ENCODE measurements at regions not wholly inside any gene's neighbourhood (a gene's known extent, or its start where the extent isn't known, plus 50 kb on each side); places are given as distances from the start of the nearest gene placed in this dataset.

GRCh38 chr7:117986645-117987269 lies 113.5 kb upstream of the CTTNBP2 start:
- Histone ChIP-seq H3K4me1 (ENCODE audit: control insufficient read depth in 2 of 2, insufficient read depth in 2 of 2, low read length in 2 of 2) (no peaks in the 10 kb centered on the region), H3K27ac (ENCODE audit: low read depth, low read length) (no peak overlapping the region), H3K36me3 (ENCODE audit: control insufficient read depth in 2 of 3, insufficient read depth in 3 of 3, low read length in 3 of 3) (no peaks in the 10 kb centered on the region), H3K27me3 (ENCODE audit: control insufficient read depth in 2 of 2, insufficient read depth in 2 of 2, low read length in 2 of 2) (no peaks in the 10 kb centered on the region), H3K9me3 (ENCODE audit: control insufficient read depth in 2 of 3, low read length in 3 of 3) (no peaks in the 10 kb centered on the region), H3K4me3 (ENCODE audit: low read length) (no peak overlapping the region)
- Mint-ChIP-seq H3K27me3 (peaks cover 0 to 5% (median 4%) of the 10 kb centered on the region in 5 donors), H3K9me3 (peaks cover 0 to 6% (median 3%) of the 10 kb centered on the region in 11 donors), H3K27ac (no peak overlapping the region), H3K36me3 (no peaks in the 10 kb centered on the region), H3K4me3 (no peak overlapping the region), H3K4me1 (no peaks in the 10 kb centered on the region)
- CTCF ChIA-PET: no interaction called here
- ATAC-seq: no peak
- intact Hi-C loops (cut with micrococcal nuclease): no loop called here
- no peak for DNase-seq
- POLR2A ChIA-PET: interaction anchor here (0.7 kb wide), 1 partner anchor 40 kb away, joined by 3 read pairs; no protein-coding TSS in a partner anchor

GRCh38 chr7:117990834-117991233 lies 117.6 kb upstream of the CTTNBP2 start:
- H3K27ac Mint-ChIP-seq: no peak overlapping the region
- no peak for DNase-seq
- peaks cover 0 to 10% (median 8%) of the 10 kb centered on the region in 5 donors for H3K27me3 Mint-ChIP-seq
- no peaks in the 10 kb centered on the region for H3K4me1 Mint-ChIP-seq
- H3K36me3 ChIP-seq (ENCODE audit: control insufficient read depth in 2 of 3, insufficient read depth in 3 of 3, low read length in 3 of 3): no peaks in the 10 kb centered on the region
- H3K36me3 Mint-ChIP-seq: no peaks in the 10 kb centered on the region
- peaks cover 0 to 5% (median 2%) of the 10 kb centered on the region in 11 donors for H3K9me3 Mint-ChIP-seq
- ChIA-PET CTCF (no interaction called here), POLR2A (no interaction called here)
- H3K4me1 ChIP-seq (ENCODE audit: control insufficient read depth in 2 of 2, insufficient read depth in 2 of 2, low read length in 2 of 2): no peaks in the 10 kb centered on the region
- no peak overlapping the region for H3K4me3 Mint-ChIP-seq
- intact Hi-C loops (cut with micrococcal nuclease): no loop called here
- no peak overlapping the region for H3K4me3 ChIP-seq (ENCODE audit: low read length)
- H3K27me3 ChIP-seq (ENCODE audit: control insufficient read depth in 2 of 2, insufficient read depth in 2 of 2, low read length in 2 of 2): no peaks in the 10 kb centered on the region
- no peak overlapping the region for H3K27ac ChIP-seq (ENCODE audit: low read depth, low read length)
- no peaks in the 10 kb centered on the region for H3K9me3 ChIP-seq (ENCODE audit: control insufficient read depth in 2 of 3, low read length in 3 of 3)
- ATAC-seq: no peak

- Histone ChIP-seq H3K4me3 (ENCODE audit: low read length) (no peak overlapping the region), H3K27me3 (ENCODE audit: control insufficient read depth in 2 of 2, insufficient read depth in 2 of 2, low read length in 2 of 2) (no peaks in the 10 kb centered on the region), H3K27ac (ENCODE audit: low read depth, low read length) (no peak overlapping the region), H3K36me3 (ENCODE audit: control insufficient read depth in 2 of 3, insufficient read depth in 3 of 3, low read length in 3 of 3) (no peaks in the 10 kb centered on the region), H3K9me3 (ENCODE audit: control insufficient read depth in 2 of 3, low read length in 3 of 3) (no peaks in the 10 kb centered on the region), H3K4me1 (ENCODE audit: control insufficient read depth in 2 of 2, insufficient read depth in 2 of 2, low read length in 2 of 2) (no peaks in the 10 kb centered on the region)
- Mint-ChIP-seq H3K4me3 (no peak overlapping the region), H3K27me3 (peaks cover 0 to 10% (median 8%) of the 10 kb centered on the region in 5 donors), H3K36me3 (no peaks in the 10 kb centered on the region), H3K27ac (no peak overlapping the region), H3K9me3 (peaks cover 0 to 5% (median 0%) of the 10 kb centered on the region in 11 donors), H3K4me1 (no peaks in the 10 kb centered on the region)
- ChIA-PET POLR2A (no interaction called here), CTCF (no interaction called here)
- intact Hi-C loops (cut with micrococcal nuclease): no loop called here
- ATAC-seq (no peak), DNase-seq (no peak)
Observed at GRCh38 chr7:117992635-117993376, 119.6 kb upstream of the CTTNBP2 start.

- ATAC-seq: no peak
- no peak overlapping the region for H3K27ac Mint-ChIP-seq
- peaks cover 0 to 10% (median 8%) of the 10 kb centered on the region in 5 donors for H3K27me3 Mint-ChIP-seq
- POLR2A ChIA-PET: no interaction called here
- Histone ChIP-seq H3K27ac (ENCODE audit: low read depth, low read length) (no peak overlapping the region), H3K27me3 (ENCODE audit: control insufficient read depth in 2 of 2, insufficient read depth in 2 of 2, low read length in 2 of 2) (no peaks in the 10 kb centered on the region), H3K4me1 (ENCODE audit: control insufficient read depth in 2 of 2, insufficient read depth in 2 of 2, low read length in 2 of 2) (no peaks in the 10 kb centered on the region), H3K4me3 (ENCODE audit: low read length) (no peak overlapping the region), H3K9me3 (ENCODE audit: control insufficient read depth in 2 of 3, low read length in 3 of 3) (no peaks in the 10 kb centered on the region), H3K36me3 (ENCODE audit: control insufficient read depth in 2 of 3, insufficient read depth in 3 of 3, low read length in 3 of 3) (no peaks in the 10 kb centered on the region)
- H3K36me3 Mint-ChIP-seq: no peaks in the 10 kb centered on the region
- no peak for DNase-seq
- CTCF ChIA-PET: no interaction called here
- H3K4me1 Mint-ChIP-seq: no peaks in the 10 kb centered on the region
- peaks cover 0 to 5% (median 0%) of the 10 kb centered on the region in 11 donors for H3K9me3 Mint-ChIP-seq
- no peak overlapping the region for H3K4me3 Mint-ChIP-seq
- intact Hi-C loops (cut with micrococcal nuclease): no loop called here
Observed at GRCh38 chr7:117993377-117994003, 120.2 kb upstream of the CTTNBP2 start.

GRCh38 chr7:117995850-117996650 lies 122.8 kb upstream of the CTTNBP2 start:
- Mint-ChIP-seq H3K4me1 (no peaks in the 10 kb centered on the region), H3K9me3 (peaks cover 0 to 5% (median 0%) of the 10 kb centered on the region in 11 donors), H3K27ac (no peak overlapping the region), H3K27me3 (peaks cover 0 to 10% (median 3%) of the 10 kb centered on the region in 5 donors), H3K36me3 (no peaks in the 10 kb centered on the region), H3K4me3 (no peak overlapping the region)
- Histone ChIP-seq H3K4me3 (ENCODE audit: low read length) (no peak overlapping the region), H3K4me1 (ENCODE audit: control insufficient read depth in 2 of 2, insufficient read depth in 2 of 2, low read length in 2 of 2) (no peaks in the 10 kb centered on the region), H3K27me3 (ENCODE audit: control insufficient read depth in 2 of 2, insufficient read depth in 2 of 2, low read length in 2 of 2) (no peaks in the 10 kb centered on the region), H3K9me3 (ENCODE audit: control insufficient read depth in 2 of 3, low read length in 3 of 3) (no peaks in the 10 kb centered on the region), H3K27ac (ENCODE audit: low read depth, low read length) (no peak overlapping the region), H3K36me3 (ENCODE audit: control insufficient read depth in 2 of 3, insufficient read depth in 3 of 3, low read length in 3 of 3) (no peaks in the 10 kb centered on the region)
- POLR2A ChIA-PET: no interaction called here
- no peak for DNase-seq
- ATAC-seq: no peak
- intact Hi-C loops (cut with micrococcal nuclease): no loop called here
- CTCF ChIA-PET: no interaction called here

GRCh38 chr7:117997862-117998825 lies 124.9 kb upstream of the CTTNBP2 start:
- H3K9me3 Mint-ChIP-seq: peaks cover 0 to 5% (median 0%) of the 10 kb centered on the region in 11 donors
- H3K36me3 ChIP-seq (ENCODE audit: control insufficient read depth in 2 of 3, insufficient read depth in 3 of 3, low read length in 3 of 3): no peaks in the 10 kb centered on the region
- no peaks in the 10 kb centered on the region for H3K27me3 ChIP-seq (ENCODE audit: control insufficient read depth in 2 of 2, insufficient read depth in 2 of 2, low read length in 2 of 2)
- H3K4me3 ChIP-seq (ENCODE audit: low read length): no peak overlapping the region
- intact Hi-C loops (cut with micrococcal nuclease): no loop called here
- no peaks in the 10 kb centered on the region for H3K9me3 ChIP-seq (ENCODE audit: control insufficient read depth in 2 of 3, low read length in 3 of 3)
- no peaks in the 10 kb centered on the region for H3K4me1 ChIP-seq (ENCODE audit: control insufficient read depth in 2 of 2, insufficient read depth in 2 of 2, low read length in 2 of 2)
- no peak overlapping the region for H3K27ac Mint-ChIP-seq
- no peaks in the 10 kb centered on the region for H3K36me3 Mint-ChIP-seq
- ATAC-seq: no peak
- CTCF ChIA-PET: no interaction called here
- no peak for DNase-seq
- H3K4me3 Mint-ChIP-seq: no peak overlapping the region
- no peaks in the 10 kb centered on the region for H3K4me1 Mint-ChIP-seq
- POLR2A ChIA-PET: no interaction called here
- H3K27ac ChIP-seq (ENCODE audit: low read depth, low read length): no peak overlapping the region
- H3K27me3 Mint-ChIP-seq: peaks cover 0 to 10% (median 3%) of the 10 kb centered on the region in 5 donors

Data from naive thymus-derived CD4-positive, alpha-beta T cell (primary cell).